ENCODE measurements at regions not wholly inside any gene's neighbourhood (a gene's known extent, or its start where the extent isn't known, plus 50 kb on each side); places are given as distances from the start of the nearest gene placed in this dataset.

GRCh38 chr2:2922156-2922555 is 455.5 kb downstream of the EIPR1 start:
- H3K36me3 ChIP-seq, result no peaks in the 10 kb centered on the region
- H3K27me3 ChIP-seq, result no peaks in the 10 kb centered on the region
- intact Hi-C loops (cut with DNase I; ENCODE audit: low total_unique reads) (no loop called here), in situ Hi-C loops (cut with MboI; ENCODE audit: low pct_ligation_motif_present in 1 of 4, low pct_unique_long_range_greater_than_20kb in 1 of 4, low sequenced_read_pairs in 3 of 4) (no loop called here)
- H3K27ac ChIP-seq, result no peak overlapping the region
- DNase-seq, result no peak
- TF ChIP-seq, protein P1, sequence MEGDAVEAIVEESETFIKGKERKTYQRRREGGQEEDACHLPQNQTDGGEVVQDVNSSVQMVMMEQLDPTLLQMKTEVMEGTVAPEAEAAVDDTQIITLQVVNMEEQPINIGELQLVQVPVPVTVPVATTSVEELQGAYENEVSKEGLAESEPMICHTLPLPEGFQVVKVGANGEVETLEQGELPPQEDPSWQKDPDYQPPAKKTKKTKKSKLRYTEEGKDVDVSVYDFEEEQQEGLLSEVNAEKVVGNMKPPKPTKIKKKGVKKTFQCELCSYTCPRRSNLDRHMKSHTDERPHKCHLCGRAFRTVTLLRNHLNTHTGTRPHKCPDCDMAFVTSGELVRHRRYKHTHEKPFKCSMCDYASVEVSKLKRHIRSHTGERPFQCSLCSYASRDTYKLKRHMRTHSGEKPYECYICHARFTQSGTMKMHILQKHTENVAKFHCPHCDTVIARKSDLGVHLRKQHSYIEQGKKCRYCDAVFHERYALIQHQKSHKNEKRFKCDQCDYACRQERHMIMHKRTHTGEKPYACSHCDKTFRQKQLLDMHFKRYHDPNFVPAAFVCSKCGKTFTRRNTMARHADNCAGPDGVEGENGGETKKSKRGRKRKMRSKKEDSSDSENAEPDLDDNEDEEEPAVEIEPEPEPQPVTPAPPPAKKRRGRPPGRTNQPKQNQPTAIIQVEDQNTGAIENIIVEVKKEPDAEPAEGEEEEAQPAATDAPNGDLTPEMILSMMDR (IDR thresholded peaks at IDR 0.05), result no peak
- TF ChIP-seq POLR2AphosphoS5 (IDR thresholded peaks at IDR 0.05) (no peak), POLR2A (IDR thresholded peaks at IDR 0.05) (no peak), EP300 (IDR thresholded peaks at IDR 0.05; ENCODE audit: low read depth) (no peak)
- no peak overlapping the region for H3K4me3 ChIP-seq
- no peaks in the 10 kb centered on the region for H3K9me3 ChIP-seq
- WGBS, 2 donors (ENCODE audit: low coverage in 1 of 2), result 51 to 88% methylated on average over 4 to 6 of the region's 6 CpGs
- no peaks in the 10 kb centered on the region for H3K4me1 ChIP-seq

DNA sequence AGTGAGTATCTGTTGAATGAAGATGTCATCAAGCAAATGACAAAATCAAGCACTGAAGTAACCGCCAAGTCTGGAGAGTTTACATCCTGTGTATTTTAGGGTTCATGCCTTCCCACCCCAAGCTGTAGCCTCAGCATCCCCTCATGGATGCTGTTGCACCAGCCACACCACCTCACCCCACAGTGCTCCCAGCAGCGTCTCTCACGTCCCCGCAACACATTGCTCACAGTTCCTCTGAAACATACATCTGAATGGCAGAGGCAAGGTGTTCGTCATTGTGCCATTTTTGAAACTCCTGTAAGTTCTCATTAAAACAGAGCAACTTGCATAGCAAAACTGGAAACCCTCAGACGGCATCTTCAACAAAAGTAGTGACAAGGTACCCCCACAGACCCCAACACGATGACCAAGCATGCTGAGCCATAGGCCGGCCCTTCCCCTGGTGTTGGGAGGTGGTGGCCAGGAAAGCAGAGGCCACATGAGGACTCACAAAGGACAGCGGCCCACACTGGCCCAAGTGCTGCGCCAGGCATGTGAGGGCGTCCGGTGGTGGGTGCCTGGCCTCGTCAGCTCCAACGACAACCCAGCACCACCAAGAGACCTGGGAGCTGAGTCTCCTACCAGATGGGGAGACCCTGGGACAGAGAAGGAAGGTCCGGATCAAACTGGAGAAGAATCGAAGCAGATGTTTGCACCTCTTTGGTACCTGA is 456.5 kb downstream of the EIPR1 start:
- Histone ChIP-seq H3K27ac (no peak overlapping the region), H3K4me1 (no peaks in the 10 kb centered on the region), H3K4me3 (no peak overlapping the region), H3K9me3 (no peaks in the 10 kb centered on the region), H3K27me3 (no peaks in the 10 kb centered on the region), H3K36me3 (no peaks in the 10 kb centered on the region)
- TF ChIP-seq EP300 (IDR thresholded peaks at IDR 0.05; ENCODE audit: low read depth), result no peak
- no peak for TF ChIP-seq POLR2AphosphoS5 (IDR thresholded peaks at IDR 0.05)
- TF ChIP-seq POLR2A (IDR thresholded peaks at IDR 0.05), result no peak
- TF ChIP-seq, protein P1 (IDR thresholded peaks at IDR 0.05), result no peak
- 94% methylated on average over 16 of the region's 16 CpGs; no CpG with 5 or more reads in 1 of the 2 donors for WGBS, 2 donors (ENCODE audit: low coverage in 1 of 2)
- intact Hi-C loops (cut with DNase I; ENCODE audit: low total_unique reads) (no loop called here), in situ Hi-C loops (cut with MboI; ENCODE audit: low pct_ligation_motif_present in 1 of 4, low pct_unique_long_range_greater_than_20kb in 1 of 4, low sequenced_read_pairs in 3 of 4) (no loop called here)
- DNase-seq, result no peak

DNA sequence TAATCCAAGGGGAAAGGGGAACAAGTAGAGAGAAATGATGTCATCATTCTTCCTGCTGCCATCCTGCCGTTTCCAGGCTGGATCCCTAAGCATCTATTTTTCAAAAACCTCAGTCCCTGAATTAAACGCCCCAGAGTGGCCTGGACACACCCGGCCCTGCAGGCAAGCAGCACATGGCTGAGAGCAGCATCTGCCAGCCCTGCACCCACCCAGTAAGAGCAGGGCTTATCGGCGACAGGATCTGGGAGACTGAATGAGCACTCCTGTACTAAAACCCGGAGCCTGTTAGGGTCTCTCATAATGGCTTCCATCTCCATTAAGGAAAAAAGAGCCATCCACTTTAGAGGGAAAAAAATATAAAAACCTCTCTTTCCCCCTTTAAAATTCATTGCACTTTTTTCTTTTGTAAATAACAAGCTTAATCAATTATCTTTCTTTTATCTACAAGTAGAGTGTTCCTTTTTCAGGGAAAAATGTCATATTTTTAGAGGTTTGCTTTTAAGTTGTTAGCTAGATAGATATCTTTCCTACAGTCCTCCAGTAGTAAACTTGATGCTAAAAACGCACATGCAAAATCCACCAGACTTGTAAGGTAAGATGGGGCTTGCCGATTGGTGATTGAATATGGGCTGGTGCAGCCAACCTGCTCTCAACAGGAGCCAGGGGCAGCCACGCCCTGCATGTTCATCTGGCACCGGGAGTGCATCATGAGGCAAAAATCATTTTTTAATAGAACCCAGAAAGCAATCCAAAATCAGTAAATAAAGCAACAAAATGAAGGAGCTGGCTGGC is 457.8 kb downstream of the EIPR1 start:
- Histone ChIP-seq H3K27me3 (no peaks in the 10 kb centered on the region), H3K27ac (no peak overlapping the region), H3K4me1 (no peaks in the 10 kb centered on the region), H3K4me3 (no peak overlapping the region), H3K9me3 (peaks cover 0 to 4% of the 10 kb centered on the region in 2 donors), H3K36me3 (no peaks in the 10 kb centered on the region)
- in situ Hi-C loops (cut with MboI; ENCODE audit: low pct_ligation_motif_present in 1 of 4, low pct_unique_long_range_greater_than_20kb in 1 of 4, low sequenced_read_pairs in 3 of 4) (no loop called here), intact Hi-C loops (cut with DNase I; ENCODE audit: low total_unique reads) (no loop called here)
- TF ChIP-seq POLR2A (IDR thresholded peaks at IDR 0.05) (no peak), POLR2AphosphoS5 (IDR thresholded peaks at IDR 0.05) (no peak)
- no peak for DNase-seq
- 60% methylated on average over 6 to 10 of the region's 10 CpGs for WGBS, 2 donors (ENCODE audit: low coverage in 1 of 2)

DNA sequence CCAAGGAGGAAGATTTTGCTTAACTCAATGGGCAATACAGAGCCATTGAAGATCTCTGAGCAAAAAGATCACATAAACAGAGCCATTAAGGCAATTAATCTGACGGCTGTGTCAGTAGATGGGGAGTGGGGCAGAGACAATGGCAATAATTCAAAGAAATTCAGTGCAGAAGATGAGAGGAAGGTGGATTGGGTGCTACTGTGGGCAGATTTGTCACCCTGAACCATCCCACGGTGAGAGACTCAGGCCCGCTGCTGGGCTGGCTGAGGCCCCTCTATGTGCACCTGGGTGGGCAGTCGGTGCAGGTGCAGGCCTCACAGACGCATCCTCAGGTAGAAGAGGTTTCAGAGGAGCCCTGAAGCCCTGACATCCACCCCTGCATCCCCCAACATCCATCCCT is 458.6 kb downstream of the EIPR1 start:
- intact Hi-C loops (cut with DNase I; ENCODE audit: low total_unique reads), result no loop called here
- TF ChIP-seq POLR2A (IDR thresholded peaks at IDR 0.05) (no peak), POLR2AphosphoS5 (IDR thresholded peaks at IDR 0.05) (no peak)
- peaks cover 0 to 4% of the 10 kb centered on the region in 2 donors for H3K9me3 ChIP-seq

DNA sequence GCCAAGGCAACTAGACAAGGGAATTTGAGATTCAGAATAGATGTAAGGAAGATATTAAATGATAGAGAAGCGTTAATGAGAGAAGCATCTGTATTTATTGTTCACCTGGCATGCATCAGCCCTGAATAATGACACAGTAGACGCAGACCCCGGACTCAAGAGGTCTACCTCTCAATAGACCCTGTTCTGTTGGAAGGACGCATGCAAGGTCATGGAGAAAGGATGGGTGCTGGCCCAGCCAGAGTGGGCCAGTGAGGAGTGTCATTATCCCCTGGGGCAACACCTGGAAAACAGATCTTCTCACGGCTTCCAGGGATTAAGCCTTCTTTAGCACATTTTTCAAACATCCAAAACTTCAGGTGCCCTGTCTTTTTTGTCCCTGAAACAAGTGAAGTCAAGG is 461.0 kb downstream of the EIPR1 start:
- WGBS, 2 donors (ENCODE audit: low coverage in 1 of 2), result 78 to 89% methylated on average over 5 of the region's 5 CpGs
- in situ Hi-C loops (cut with MboI; ENCODE audit: low pct_ligation_motif_present in 1 of 4, low pct_unique_long_range_greater_than_20kb in 1 of 4, low sequenced_read_pairs in 3 of 4) (no loop called here), intact Hi-C loops (cut with DNase I; ENCODE audit: low total_unique reads) (no loop called here)
- peaks cover 0 to 4% of the 10 kb centered on the region in 2 donors for H3K9me3 ChIP-seq
- no peak for TF ChIP-seq POLR2AphosphoS5 (IDR thresholded peaks at IDR 0.05)
- TF ChIP-seq EP300 (IDR thresholded peaks at IDR 0.05; ENCODE audit: low read depth), result no peak
- TF ChIP-seq, protein P1 (IDR thresholded peaks at IDR 0.05), result no peak
- TF ChIP-seq POLR2A (IDR thresholded peaks at IDR 0.05), result no peak
- no peak overlapping the region for H3K4me3 ChIP-seq
- no peaks in the 10 kb centered on the region for H3K36me3 ChIP-seq
- no peak overlapping the region for H3K27ac ChIP-seq
- H3K4me1 ChIP-seq, result no peaks in the 10 kb centered on the region
- H3K27me3 ChIP-seq, result no peaks in the 10 kb centered on the region
- no peak for DNase-seq

More for the DNA sequence above, 458.6 kb downstream of the EIPR1 start:
- WGBS, 2 donors (ENCODE audit: low coverage in 1 of 2), result 78 to 100% methylated on average over 1 to 5 of the region's 5 CpGs
- Histone ChIP-seq H3K27ac (no peak overlapping the region), H3K4me1 (no peaks in the 10 kb centered on the region), H3K36me3 (no peaks in the 10 kb centered on the region), H3K27me3 (no peaks in the 10 kb centered on the region), H3K4me3 (no peak overlapping the region)
- in situ Hi-C loops (cut with MboI; ENCODE audit: low pct_ligation_motif_present in 1 of 4, low pct_unique_long_range_greater_than_20kb in 1 of 4, low sequenced_read_pairs in 3 of 4), result no loop called here
- no peak for DNase-seq
